ENCODE measurements at regions not wholly inside any gene's neighbourhood (a gene's known extent, or its start where the extent isn't known, plus 50 kb on each side); places are given as distances from the start of the nearest gene placed in this dataset.

DNA sequence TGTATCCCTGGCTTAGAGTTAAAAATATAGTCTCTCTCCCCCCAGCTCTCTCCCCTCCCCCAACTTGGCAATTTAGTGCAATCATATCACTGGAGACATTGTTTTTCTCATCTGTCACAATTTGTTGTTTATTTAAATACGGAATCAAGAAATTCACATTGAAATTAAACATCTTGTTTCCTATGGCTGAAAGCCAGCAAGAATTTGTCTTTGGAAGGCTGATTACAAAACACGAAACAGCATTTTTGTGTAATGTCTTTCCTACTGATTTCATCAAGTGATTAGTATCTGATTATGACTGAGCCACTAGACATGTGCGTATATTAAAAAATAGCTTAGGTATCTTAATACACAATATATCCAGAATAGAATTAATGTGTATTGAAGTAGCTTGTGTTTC is 119.7 kb downstream of the LYPLAL1 start:
- no peak for DNase-seq (ENCODE audit: low read depth)
- no peak overlapping the region for H3K4me3 ChIP-seq (ENCODE audit: low read depth, low read length)
- TF ChIP-seq, protein P1, sequence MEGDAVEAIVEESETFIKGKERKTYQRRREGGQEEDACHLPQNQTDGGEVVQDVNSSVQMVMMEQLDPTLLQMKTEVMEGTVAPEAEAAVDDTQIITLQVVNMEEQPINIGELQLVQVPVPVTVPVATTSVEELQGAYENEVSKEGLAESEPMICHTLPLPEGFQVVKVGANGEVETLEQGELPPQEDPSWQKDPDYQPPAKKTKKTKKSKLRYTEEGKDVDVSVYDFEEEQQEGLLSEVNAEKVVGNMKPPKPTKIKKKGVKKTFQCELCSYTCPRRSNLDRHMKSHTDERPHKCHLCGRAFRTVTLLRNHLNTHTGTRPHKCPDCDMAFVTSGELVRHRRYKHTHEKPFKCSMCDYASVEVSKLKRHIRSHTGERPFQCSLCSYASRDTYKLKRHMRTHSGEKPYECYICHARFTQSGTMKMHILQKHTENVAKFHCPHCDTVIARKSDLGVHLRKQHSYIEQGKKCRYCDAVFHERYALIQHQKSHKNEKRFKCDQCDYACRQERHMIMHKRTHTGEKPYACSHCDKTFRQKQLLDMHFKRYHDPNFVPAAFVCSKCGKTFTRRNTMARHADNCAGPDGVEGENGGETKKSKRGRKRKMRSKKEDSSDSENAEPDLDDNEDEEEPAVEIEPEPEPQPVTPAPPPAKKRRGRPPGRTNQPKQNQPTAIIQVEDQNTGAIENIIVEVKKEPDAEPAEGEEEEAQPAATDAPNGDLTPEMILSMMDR (IDR thresholded peaks at IDR 0.05; ENCODE audit: low read depth, low read length, missing control alignments) = no peak

DNA sequence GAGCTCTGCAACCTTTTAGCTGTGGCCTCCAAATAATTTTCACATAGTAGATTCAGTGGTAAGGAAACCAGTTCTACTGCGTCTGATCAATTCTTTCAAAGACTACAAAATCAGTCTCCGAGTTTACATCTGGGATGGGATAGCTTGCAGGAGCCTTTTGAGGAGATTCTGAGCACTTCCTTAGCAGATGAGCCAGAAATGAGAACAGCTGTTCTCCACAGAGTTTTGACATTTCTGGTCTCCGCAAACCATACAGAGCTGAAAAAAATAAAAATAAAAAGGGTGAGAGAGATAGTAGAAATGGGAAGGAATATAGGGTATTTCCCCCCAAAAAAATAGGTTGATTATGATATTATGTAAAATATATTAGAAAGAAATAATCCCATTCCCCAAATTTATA is 119.3 kb downstream of the LYPLAL1 start:
- DNase-seq (ENCODE audit: low read depth) = no peak
- H3K4me3 ChIP-seq (ENCODE audit: low read depth, low read length) = no peak overlapping the region
- TF ChIP-seq, protein P1 (IDR thresholded peaks at IDR 0.05; ENCODE audit: low read depth, low read length, missing control alignments) = no peak

DNA sequence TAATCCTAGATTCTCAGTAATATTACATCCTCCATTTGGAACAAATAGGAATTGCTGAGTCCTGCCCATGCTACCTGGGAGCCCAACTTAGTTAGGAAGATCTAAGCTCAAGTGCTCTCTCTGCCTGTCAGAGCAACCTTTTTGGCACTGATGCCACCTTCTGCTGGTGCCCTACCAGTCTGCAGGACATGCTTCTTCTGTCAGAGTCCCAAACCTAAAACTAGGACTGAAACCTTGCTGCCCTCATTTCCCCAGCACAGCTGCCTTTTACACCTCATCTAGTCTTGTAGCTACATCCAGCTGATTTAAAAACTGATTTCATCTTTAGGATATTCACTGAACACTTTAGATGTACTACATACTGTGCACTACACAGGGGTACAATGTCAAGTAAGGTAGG is 118.7 kb downstream of the LYPLAL1 start:
- no peak for DNase-seq (ENCODE audit: low read depth)
- H3K4me3 ChIP-seq (ENCODE audit: low read depth, low read length) = no peak overlapping the region
- TF ChIP-seq, protein P1 (IDR thresholded peaks at IDR 0.05; ENCODE audit: low read depth, low read length, missing control alignments) = no peak

DNA sequence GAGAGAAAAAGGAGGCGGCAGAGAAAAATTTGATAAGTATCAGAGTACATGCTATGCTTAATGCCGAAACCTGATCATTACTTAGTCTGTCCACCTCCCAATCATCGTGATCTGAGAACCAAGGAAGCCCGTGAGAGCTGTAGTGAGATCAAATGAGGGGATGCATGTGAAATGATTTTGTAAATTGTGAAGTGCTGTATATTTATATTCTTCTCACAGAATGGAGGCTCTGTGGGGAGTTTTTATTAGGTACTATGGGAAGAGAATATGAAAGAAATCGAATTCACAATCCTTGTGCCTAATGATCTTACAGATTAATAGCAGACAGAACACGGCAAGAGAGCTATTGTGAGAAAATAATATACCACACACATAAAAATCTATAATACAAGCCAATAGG is 115.5 kb downstream of the LYPLAL1 start:
- DNase-seq (ENCODE audit: low read depth) = no peak
- no peak overlapping the region for H3K4me3 ChIP-seq (ENCODE audit: low read depth, low read length)
- TF ChIP-seq, protein P1 (IDR thresholded peaks at IDR 0.05; ENCODE audit: low read depth, low read length, missing control alignments) = no peak

DNA sequence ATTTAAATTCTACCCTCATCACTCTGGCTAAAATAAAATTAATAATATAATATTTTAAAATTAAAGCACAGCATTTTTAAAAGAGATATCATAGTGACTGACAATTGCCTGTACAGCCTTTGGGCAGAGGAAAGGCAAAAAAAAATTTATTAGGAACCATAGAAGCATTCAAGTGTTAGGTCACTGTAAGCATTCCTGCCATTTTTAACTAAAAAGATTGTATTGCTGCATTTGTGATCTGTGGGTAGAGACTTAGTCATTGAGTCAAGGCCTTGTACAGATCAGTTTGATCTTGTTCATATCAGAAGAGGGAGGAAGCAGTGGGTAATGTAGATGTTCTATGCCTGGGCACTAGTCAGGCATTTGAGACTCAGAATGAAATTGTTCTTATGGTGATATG is 109.9 kb downstream of the LYPLAL1 start:
- no peak for DNase-seq (ENCODE audit: low read depth)
- TF ChIP-seq, protein P1 (IDR thresholded peaks at IDR 0.05; ENCODE audit: low read depth, low read length, missing control alignments) = no peak
- H3K4me3 ChIP-seq (ENCODE audit: low read depth, low read length) = no peak overlapping the region

DNA sequence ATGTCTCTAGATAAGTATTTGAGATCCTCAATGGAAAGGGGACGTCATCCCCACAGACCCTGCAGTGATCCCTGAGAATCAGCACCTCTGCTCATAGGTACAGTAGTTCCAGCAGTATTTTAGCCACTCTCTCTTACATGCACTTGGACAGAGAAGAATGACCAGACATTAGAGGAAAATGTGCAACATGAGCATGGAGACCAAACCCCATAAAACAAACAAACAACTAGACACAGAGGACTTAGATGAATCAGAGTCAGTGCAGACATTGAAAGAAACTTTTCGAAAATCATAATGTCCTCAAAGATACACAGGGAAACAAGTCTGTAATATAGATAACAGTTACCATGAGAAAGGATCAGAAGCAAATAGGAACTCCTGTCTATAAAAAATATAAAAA is 108.2 kb downstream of the LYPLAL1 start:
- DNase-seq (ENCODE audit: low read depth) = no peak
- TF ChIP-seq, protein P1 (IDR thresholded peaks at IDR 0.05; ENCODE audit: low read depth, low read length, missing control alignments) = no peak
- no peak overlapping the region for H3K4me3 ChIP-seq (ENCODE audit: low read depth, low read length)

DNA sequence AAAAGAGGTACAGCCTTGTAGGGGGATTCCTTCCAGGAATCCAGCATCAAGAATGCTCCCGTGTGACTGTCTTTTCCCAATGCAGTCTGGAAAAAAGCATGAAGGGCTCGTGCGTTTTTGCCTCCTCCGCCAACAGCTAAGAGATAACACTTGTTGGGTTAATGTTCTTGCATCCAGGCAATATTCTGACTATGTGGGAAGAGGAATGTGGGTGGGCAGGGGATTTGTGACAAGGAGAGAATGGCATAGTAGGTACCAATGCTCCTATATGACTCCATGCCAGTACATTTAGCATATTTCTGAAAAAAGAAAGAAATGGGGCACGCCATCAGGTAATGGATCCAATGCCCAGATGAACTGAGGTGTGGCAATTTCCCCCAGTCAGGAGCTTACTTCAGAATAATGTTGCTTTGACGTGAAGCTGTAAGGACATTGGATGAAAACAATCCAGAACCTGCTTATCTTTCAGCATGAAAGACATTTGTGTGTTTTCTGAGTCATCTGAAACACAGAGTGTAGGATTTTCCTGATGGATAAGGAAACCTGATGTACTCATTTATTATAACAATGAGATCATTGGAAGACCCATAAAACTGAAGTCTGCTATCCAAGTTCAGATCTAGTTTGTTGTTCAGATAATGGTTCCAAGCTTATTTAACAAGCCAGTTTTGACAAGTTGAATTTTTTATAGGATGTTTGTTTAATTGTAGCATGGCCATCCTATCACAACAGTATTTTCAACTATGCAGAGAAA is 105.5 kb downstream of the LYPLAL1 start:
- TF ChIP-seq, protein P1 (IDR thresholded peaks at IDR 0.05; ENCODE audit: low read depth, low read length, missing control alignments) = no peak
- H3K4me3 ChIP-seq (ENCODE audit: low read depth, low read length) = no peak overlapping the region
- no peak for DNase-seq (ENCODE audit: low read depth)
